NCI-H526 (cell line): ENCODE measurements at regions not wholly inside any gene's neighbourhood (a gene's known extent, or its start where the extent isn't known, plus 50 kb on each side); places are given as distances from the start of the nearest gene placed in this dataset.

Experiments
- DNase-seq, 2 experiments: peaks; one replicate each; lab custom pipeline; 2025; lab: John Stamatoyannopoulos, UW

DNA sequence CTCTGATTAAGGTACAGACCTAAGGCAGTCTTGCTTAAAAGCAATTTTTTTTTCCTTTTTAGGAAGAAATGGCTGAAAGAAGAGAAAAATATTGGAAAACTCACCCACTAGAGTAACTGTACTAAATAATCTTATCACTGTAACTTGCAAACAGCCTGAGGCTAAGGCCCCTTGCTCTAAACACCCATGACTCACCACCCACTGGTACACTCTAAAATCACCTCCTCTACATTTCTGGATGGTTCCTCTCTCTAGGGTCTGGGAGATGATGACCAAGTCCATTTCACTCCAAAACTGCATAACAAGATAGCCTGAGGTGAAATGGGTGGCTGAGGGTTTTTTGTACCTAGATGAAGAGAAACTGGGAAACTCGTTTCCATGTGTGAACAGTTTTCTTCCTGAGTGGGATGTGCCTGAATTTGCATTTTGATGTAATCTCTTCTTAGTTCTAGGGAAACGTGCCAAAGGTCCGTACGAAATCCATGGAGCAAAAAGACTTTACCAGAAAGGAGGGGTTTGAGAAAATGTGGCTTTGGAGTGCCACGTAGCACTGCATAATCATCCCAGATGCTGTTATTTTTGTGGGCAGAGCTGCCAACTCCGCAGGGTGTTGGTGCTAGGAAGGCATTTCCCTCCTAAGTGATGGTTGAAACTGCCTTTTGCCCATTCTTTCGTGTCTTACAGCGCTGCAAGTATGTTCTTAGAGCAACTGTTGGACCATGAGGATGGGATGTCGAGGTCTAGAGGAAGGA, 113.5 kb upstream of the C10orf90 start:
- DNase-seq = no peak

DNA sequence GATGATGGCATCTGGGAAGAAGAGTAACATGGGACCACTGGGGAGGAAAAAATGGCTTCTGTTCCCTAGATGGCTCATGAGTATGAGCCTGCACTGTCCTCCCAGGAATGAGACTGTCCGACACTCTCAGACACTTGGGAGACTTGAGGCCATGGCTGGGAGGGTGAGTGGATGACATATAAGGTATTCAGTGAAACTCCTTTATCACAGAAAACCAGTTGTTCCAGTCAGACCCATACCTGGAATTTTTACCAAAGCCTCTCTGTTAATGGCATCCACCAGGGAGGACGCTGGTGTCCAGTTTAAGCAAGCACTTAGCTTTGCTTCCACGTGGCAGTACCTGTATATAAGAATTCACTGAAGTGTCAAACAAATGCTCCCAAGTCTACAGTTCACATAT, 116.7 kb upstream of the C10orf90 start:
- DNase-seq = no peak

DNA sequence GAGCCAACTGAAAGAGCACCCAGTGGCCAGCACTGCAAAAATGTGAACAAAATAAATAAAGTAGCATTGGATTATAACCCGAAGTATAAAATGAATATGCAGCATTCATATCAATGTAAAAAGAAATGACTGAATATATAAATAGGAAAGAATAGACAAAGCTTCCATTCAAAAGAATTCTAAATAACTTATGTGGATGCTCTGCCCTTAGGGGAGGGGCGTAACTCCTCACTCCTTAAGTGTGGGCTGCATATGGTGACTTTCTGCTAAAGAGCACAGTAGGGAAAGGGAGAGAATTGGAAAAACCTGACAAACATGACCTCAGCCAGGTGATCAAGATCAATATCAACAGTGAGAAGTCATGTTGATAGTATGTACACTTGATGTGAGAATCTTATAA, 109.9 kb upstream of the DOCK1 start:
- no peak for DNase-seq

DNA sequence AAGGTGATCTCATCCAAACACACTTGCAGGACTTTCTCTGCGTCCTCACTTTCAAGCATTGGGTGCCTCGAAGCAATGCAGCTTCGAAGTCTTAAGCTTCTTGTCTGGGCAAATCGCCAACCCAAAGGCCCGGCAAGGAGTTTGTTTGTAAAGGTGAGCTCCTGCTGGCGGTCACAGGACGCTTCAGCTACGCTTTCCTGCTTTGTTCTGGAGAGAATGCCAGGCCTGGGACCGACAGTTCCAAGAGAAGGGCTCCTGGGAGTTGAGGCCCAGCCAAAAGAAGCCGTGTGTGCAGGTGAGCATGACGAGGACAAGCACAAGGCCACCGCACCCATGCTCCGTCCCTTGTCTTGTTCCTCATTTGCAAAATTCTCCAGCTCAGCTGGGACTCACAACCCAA, 106.6 kb upstream of the DOCK1 start:
- peak in 1 of 2 experiments; percentile 5 for DNase-seq

DNA sequence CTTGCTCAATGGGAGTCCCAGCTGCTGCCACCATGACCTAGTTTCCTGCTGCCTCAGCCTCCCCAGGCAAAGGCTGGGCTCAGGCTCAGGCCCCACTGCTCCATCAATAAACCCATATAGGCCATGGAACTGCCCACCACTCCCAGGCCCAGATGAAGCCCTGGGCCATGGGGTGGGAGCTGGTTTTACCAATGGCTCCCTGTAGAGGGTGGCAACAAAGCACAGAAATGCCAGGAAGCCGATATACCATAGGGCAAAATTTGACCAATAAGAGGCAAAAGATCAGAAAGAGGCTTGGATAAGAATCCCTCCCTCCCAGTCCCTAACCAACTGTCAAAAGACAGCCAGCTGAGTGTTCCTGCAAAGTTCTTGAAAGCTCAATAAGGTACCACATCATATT, 101.8 kb upstream of the DOCK1 start:
- no peak for DNase-seq

DNA sequence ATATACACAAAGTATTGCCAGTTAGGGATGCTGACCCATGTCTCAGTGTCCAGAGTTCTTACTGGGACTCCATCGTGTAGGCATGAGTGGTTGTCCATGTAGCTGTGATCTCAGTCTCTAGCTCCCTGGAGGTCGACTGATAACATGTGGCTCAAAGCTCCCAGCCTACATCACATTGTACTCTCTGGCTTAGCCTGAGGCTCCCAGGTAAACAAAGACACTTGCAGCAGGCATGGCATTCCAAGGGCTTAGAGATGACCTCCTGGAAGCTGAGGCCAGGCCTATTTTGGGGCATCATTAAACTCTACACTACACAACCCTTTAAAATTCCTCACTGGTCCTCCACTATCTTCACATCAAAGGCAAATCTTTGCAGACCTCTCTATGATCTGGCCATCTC, 100.8 kb upstream of the DOCK1 start:
- DNase-seq = no peak

DNA sequence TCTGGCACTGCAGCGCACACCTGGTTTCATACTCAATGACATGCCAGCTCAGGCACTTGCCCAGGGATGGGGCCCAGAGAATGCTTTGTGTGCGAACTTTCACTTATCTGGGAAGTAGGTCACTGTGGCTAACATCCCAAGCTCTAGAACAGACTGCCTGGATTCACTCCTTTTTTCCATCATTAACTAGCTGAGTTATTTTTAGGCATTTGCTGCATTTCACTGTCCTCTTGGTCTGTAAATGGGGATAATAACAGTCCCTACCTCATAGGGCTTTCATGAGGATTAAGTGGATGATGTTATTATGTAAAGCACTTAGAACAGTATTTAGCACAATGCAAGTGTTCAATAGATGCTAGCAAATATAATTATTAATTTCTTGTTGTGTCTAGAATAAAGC, 98.7 kb upstream of the DOCK1 start:
- DNase-seq = no peak

DNA sequence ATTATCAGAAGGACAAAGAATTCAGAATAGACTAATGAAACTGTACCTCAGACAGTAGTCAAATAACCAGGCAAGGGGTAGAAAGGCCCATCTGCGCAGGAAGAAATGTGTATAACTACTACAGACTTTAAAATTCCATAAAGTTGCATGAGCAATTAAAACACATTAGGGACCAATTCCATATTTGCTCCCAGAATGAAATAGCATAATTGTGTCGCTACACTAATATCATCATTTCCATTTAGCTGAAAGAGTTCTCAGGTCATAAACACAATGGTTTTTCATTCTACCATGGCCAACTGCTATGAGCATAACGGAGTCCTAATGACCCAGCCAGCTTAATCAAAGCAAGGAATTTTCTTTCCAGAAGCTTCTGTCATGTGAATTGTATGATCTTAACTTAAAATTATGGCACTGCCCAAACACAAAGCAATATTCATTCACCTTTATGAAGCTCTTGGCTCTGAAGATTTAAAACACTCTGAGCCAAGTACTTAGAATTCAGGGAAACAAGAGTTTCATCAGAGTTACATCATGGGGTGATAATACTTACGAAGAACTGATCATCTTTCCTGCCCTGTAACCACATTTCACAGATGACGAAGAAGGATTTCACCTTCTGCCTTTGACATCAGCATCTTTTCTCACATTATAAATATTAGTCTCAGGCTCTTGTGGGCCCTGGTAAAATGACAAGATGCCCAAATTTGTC, 98.1 kb upstream of the DOCK1 start:
- DNase-seq = no peak

DNA sequence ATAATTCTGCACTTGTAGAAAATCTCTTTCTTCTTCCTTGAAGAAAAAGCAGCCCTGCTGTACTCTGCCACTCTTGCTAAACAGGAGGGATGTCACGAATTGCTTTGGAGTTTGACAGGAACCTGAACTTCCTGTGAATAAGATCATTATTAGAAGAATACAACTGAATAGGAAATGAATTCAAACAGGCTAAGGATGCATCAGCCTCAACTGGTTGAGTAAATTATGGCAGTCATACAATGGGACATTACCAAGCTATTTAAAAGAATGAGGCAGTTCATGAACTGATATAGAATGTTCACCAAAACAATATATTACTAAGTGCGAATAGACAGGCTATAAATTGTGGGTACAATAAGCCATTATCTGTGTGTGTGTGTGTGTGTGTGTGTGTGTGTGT, 97.1 kb upstream of the DOCK1 start:
- DNase-seq = no peak

DNA sequence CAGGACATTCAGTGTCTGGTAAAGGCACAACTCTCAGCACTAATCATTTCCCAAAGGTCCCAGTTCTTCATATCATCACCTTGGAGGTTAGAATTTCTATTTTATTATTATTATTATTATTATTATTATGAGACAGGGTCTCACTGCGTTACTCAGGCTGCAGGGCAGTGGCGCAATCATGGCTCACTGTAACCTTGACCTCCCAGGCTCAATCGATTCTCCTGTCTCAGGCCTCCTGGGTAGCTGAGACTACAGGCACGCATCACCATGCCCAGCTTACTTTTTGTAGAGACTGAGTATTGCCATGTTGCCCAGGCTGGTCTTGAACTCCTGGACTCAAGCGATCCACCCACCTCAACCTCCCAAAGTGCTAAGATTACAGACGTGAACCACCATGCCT, 91.8 kb upstream of the DOCK1 start:
- DNase-seq = no peak

DNA sequence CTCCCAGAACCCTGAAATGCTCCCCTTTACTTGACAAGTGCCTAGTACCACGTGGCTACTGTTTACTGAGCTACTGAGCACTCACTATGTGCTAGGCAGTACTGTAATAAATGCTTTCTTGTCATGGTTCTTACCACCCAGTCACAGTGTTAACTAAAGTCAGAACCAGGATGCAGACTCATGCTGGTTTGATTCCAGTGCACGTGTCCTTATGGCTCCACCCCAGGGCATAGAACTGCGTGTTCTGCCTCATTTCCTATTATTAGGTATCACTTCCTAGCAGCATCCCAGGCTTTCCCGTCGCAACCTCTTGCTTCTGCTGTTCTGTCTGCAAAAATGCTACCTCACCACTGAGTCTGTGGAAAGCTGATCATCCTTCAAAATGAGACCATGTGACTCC, 71.7 kb upstream of the DOCK1 start:
- DNase-seq = no peak

DNA sequence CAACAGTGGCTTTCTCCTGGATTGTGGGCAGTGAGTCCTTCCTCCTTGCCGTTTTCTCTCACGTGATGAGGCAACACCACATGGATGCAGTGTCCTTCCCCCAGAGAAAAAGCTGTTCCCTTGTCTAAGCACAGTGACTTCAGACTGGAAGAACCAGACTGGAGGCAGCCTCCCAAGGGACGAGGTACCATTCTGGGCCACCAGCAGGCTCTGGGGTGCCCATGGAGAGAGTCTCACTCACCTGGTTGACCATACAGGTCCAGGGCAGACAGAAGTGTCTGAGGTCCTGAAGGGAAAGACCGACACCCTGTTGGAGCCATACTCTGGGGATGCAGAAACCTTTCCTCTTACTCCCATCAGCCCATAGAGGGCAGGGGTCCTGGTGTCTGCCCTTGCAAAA, 69.2 kb upstream of the DOCK1 start:
- no peak for DNase-seq

DNA sequence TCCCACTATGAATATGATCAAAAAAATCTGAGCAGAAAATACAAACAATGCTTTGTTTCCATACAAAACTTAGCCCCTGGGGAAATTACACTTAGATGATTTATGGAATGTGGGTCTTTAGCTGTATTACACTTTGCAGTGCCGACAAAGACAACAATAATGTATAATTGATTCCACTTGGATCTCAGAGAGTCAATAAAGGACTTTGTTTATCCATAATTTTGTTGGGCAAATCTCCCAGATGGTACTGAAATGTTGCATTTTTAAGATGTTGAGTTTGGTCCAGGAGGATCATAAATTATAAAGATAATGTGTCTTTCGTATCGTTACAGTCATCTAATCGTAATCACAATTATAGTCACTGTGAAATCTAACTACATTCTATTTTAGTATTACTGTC, 66.9 kb upstream of the DOCK1 start:
- no peak for DNase-seq

DNA sequence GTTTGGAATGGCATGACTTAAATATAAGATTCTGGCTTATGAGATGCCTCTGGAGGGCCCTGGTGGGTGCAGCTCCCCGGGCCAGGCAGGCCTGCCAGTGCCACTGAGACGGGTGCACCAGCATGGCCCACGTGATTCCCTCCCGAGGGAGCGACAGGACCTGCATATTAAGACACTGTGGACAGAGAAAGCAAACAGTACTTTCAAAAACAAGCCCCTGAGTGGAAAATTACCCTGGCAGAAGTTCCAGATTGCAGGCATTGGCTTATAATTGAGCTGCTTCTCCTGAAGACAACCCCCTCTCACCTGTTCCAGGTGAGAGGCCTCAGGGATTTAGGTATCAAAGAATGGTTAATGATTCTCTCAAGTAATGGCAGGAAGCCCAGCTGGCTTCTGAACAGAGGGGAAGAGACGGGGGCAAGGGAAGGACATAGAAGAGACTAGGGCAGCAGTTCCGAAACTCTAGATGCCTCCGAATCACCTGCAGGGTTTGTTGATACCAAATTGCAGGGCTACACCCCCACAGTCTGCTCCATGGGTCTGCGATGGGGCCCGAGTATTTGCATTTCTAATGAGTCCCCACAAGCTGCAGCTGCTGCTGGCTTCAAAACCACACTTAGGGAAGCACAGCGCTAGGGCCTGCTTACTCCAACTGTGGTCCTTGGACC, 66.0 kb upstream of the DOCK1 start:
- DNase-seq = peak; percentile 85 to 88

DNA sequence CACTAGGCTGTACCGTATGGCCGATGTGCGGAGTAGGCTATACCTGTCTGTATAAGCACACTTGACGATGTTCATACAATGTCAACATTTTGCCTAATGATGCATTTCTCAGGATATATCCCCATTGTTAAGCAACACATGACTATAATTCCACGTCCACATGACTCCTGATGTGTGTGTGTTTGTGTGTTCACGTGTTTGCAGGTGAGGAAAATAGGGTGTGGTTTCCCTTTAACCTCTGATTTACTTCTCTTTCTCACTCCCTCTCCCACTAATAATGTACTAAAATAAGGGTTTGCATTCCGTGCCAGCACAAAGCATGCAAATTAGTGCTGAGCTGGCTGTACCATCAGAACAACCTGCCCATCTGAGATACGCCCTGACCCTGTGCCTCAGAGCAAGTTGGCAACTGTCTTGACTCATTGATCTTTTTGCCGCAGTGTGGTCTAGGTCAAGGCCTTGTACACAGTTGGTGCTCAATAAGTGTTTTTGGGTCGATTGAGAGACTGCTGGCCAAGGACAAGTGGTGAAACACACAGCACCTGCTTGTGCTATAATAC, 64.6 kb upstream of the DOCK1 start:
- DNase-seq = peak; percentile 2 to 45

DNA sequence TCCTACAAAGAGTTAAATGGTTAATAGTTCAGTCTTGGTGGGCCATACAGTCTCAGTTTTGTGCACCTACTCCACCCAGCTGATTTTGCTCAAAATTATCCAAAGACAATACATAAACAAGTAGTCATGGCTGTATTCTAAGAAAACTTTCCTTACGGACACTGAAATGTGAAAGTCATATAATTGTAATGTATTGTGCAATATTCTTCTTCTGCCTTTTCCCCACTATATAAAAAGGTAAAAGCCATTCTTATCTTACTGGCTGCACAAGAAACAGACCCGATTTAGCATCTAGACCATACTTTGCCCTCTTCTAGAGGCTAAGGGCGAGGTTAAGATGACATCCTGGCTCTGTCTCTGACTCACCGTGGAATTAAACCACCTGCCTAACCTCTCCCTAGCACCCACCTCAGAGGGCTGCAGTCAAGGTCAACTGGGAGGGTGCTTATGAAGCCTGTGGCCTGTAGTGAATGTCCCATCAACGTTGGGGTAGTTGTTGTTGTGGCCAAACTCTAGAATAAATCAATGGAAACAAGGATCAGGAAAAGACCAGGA, 63.8 kb upstream of the DOCK1 start:
- DNase-seq = no peak

DNA sequence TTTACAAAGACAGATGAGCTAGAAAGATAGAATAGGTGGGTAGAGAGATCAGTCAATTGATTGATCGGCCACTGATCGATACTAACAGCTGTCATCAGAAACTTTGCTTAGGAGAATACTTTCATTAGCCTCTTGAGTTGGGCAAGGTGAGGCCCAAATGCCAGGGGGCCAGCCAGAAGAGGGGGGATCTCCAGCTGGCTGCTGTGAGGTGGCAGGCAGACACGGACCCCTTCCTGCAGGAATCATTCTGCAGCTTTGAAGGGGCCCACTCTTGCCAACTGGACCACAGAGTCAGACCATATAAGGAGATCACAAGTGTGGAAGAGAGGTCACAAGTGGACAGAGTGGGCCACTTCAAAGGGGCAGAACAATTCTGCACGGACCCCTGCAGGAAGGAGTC, 62.9 kb upstream of the DOCK1 start:
- DNase-seq = no peak

DNA sequence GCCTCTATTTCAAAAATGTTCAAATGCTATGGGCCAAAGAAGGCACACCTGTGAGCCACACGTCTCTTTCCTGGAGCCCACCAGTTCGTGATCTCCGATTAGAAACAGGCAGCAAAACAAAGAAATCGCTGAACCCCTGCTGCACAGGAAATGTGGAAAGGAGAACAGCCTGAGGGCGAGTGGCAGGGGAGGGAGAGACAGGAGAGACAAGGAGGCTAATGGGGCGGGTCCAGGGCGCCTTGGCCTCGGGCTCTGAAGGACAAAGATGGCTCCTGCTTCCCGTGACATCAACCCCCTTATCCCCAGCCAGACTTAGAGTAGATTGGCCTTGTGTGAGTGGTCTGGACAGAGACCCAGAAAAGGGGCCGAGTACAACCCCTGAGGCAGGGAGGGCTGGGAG, 62.4 kb upstream of the DOCK1 start:
- DNase-seq = no peak

DNA sequence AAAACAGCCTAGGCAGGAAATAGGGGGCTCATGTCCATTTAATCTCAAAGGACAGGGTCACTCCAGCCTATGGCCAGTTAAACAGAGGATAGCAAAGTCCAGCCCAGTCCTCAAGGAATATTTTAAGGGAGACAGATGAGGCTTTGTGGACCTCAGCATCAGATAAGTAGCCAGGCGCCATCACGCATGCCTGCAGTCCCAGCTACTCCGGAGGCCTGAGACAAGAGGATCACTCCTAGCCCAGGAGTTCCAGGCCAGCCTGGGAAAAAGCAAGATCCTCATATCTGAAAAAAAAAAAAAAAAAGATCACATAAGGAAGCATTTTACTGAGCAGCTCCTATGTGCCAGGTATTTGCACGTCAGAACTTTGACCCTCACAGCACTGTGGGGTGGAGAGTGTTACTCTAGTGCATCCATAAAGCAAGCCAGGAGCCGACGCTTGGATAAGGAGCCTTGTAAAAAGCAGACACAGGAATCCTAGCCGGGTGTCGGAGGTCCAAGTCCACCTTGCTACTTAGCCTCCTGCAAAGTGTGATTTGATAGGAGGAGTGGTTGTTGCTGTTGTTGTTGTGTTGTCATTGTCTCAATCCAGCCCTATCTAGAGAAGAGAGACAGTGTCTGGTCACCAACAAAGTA, 61.8 kb upstream of the DOCK1 start:
- DNase-seq = no peak

DNA sequence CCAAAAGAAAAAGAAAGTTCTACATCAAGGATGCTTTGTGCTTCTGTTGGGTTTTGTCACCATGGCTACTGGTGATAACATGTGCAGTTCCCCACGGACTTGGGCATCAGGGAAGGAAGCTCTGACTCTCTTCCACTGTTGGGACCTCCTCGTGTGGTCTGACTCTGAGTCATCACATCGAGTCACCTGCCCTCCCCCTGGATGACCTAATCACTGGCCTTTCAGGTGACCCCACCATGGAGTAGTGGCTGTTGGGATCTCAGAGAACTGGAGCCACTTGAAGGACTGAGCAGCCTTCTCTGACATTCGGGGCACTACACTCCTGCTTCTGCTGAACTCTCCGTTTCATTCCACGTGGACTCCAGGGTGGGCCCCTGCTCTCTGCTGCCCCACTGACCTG, 60.8 kb upstream of the DOCK1 start:
- DNase-seq = no peak

DNA sequence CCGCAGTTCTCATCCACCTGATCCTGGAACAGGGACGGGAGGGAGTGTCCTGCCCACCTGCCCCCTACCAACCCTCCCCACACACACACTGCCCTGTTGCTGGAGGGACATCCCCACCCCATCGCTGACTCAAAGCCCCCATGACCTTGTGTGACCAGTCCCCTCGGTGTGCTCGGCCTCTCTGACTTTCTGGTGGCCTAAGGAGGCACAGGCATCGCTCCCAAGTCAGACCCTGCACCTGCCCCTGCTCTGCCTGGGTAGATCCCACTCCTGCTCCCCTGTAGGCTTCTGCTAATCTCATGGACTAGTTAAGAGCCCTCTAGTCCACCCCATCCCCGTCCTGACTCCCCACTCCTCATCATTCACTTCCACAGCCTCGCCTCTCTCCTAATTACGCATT, 58.8 kb upstream of the DOCK1 start:
- no peak for DNase-seq

DNA sequence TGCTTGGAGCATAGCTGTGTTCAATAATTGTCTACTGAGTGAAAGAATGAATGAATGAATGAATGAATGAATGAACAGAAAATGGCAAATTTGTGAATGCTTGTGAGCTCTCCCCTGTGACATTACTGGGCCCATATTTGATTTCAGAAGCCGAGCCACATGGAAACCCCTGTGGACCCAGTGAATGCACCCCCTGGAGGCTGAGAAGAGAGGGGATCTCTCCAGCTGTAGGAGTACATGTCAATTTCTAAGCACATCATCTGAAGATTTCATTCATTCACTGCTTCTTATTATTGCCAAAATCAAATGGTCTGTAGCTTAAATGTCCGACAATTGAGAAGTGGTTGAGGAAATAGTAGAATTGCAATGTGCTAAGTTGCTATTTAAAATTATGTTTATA, 58.3 kb upstream of the DOCK1 start:
- DNase-seq = no peak
